ENCODE measurements at regions not wholly inside any gene's neighbourhood (a gene's known extent, or its start where the extent isn't known, plus 50 kb on each side); places are given as distances from the start of the nearest gene placed in this dataset.
"Not testable (repeated sequence)": the region's sequence is repeated elsewhere in the genome, so short reads cannot be mapped to it uniquely, and the experiment has no call there.

GRCh38 chr1:176338877-176339276, 124.1 kb upstream of the PAPPA2 start:
- no peak for TF ChIP-seq Cebpa-rat (IDR thresholded peaks at IDR 0.05)
- H3K9ac ChIP-seq = no peak overlapping the region
- H3K9me3 ChIP-seq (replicated peaks in 1 of 11) = peaks cover 3 to 7% (median 5%) of the 10 kb centered on the region in 11 experiments; a peak in 21 of 22 replicates
- H3K4me2 ChIP-seq = no peak overlapping the region
- H4K20me1 ChIP-seq = no peaks in the 10 kb centered on the region
- no peaks in the 10 kb centered on the region for H3K27me3 ChIP-seq
- H3K27ac ChIP-seq = no peak overlapping the region
- no peaks in the 10 kb centered on the region for H3K4me1 ChIP-seq
- no peaks in the 10 kb centered on the region for H3K36me3 ChIP-seq
- H3K4me3 ChIP-seq = no peak overlapping the region

GRCh38 chr1:176330782-176331181, 123.7 kb upstream of the COP1 start:
- TF ChIP-seq Cebpa-rat (IDR thresholded peaks at IDR 0.05) = no peak
- Histone ChIP-seq H3K9me3 (replicated peaks in 1 of 11) (no peaks in the 10 kb centered on the region), H3K27me3 (no peaks in the 10 kb centered on the region), H3K36me3 (no peaks in the 10 kb centered on the region), H3K4me3 (no peak overlapping the region), H4K20me1 (no peaks in the 10 kb centered on the region), H3K4me2 (no peak overlapping the region), H3K9ac (no peak overlapping the region), H3K27ac (no peak overlapping the region), H3K4me1 (no peaks in the 10 kb centered on the region)

- Histone ChIP-seq H3K27ac (no peak overlapping the region), H3K27me3 (no peaks in the 10 kb centered on the region), H3K4me1 (peaks cover 0 to 9% (median 0%) of the 10 kb centered on the region in 10 experiments; a peak in 2 of 20 replicates), H3K9me3 (replicated peaks in 1 of 11) (no peaks in the 10 kb centered on the region), H3K9ac (no peak overlapping the region), H3K4me2 (no peak overlapping the region), H3K4me3 (no peak overlapping the region), H3K36me3 (no peaks in the 10 kb centered on the region), H4K20me1 (no peaks in the 10 kb centered on the region)
- no peak for TF ChIP-seq Cebpa-rat (IDR thresholded peaks at IDR 0.05)
These were observed 118.6 kb upstream of the COP1 start for GRCh38 chr1:176325664-176326063.

GRCh38 chr1:176323472-176323871, 116.4 kb upstream of the COP1 start:
- H3K36me3 ChIP-seq = no peaks in the 10 kb centered on the region
- H3K9ac ChIP-seq = no peak overlapping the region
- no peak for TF ChIP-seq Cebpa-rat (IDR thresholded peaks at IDR 0.05)
- H4K20me1 ChIP-seq = no peaks in the 10 kb centered on the region
- peaks cover 0 to 9% (median 0%) of the 10 kb centered on the region in 10 experiments; a peak in 2 of 20 replicates for H3K4me1 ChIP-seq
- no peaks in the 10 kb centered on the region for H3K27me3 ChIP-seq
- no peak overlapping the region for H3K27ac ChIP-seq
- H3K4me3 ChIP-seq = no peak overlapping the region
- H3K9me3 ChIP-seq (replicated peaks in 1 of 11) = no peaks in the 10 kb centered on the region
- H3K4me2 ChIP-seq = no peak overlapping the region

- Histone ChIP-seq H3K27me3 (no peaks in the 10 kb centered on the region), H3K9me3 (replicated peaks in 1 of 11) (peaks cover 0 to 11% (median 8%) of the 10 kb centered on the region in 11 experiments; a peak in 9 of 22 replicates), H3K27ac (no peak overlapping the region), H3K4me2 (no peak overlapping the region), H3K9ac (no peak overlapping the region), H3K4me1 (no peaks in the 10 kb centered on the region), H3K36me3 (no peaks in the 10 kb centered on the region), H4K20me1 (no peaks in the 10 kb centered on the region), H3K4me3 (no peak overlapping the region)
- no peak for TF ChIP-seq Cebpa-rat (IDR thresholded peaks at IDR 0.05)
These were observed 108.6 kb upstream of the COP1 start for GRCh38 chr1:176315519-176316220.

- H3K9me3 ChIP-seq (replicated peaks in 1 of 11) = peaks cover 0 to 26% (median 12%) of the 10 kb centered on the region in 11 experiments; a peak in 14 of 22 replicates
- H3K4me1 ChIP-seq, H3K4me3 ChIP-seq, H3K27me3 ChIP-seq, H4K20me1 ChIP-seq, H3K4me2 ChIP-seq, H3K36me3 ChIP-seq, H3K27ac ChIP-seq, H3K9ac ChIP-seq: not testable (repeated sequence)
These were observed 89.5 kb upstream of the COP1 start for GRCh38 chr1:176296602-176297001.

- H3K27me3 ChIP-seq = no peaks in the 10 kb centered on the region
- no peak for TF ChIP-seq Cebpa-rat (IDR thresholded peaks at IDR 0.05)
- H3K9me3 ChIP-seq (replicated peaks in 1 of 11) = peaks cover 19 to 36% (median 25%) of the 10 kb centered on the region in 11 experiments; a peak in 21 of 22 replicates
- no peak overlapping the region for H3K4me3 ChIP-seq
- H4K20me1 ChIP-seq = no peaks in the 10 kb centered on the region
- peaks cover 0 to 3% (median 0%) of the 10 kb centered on the region in 10 experiments; a peak in 5 of 20 replicates for H3K4me1 ChIP-seq
- no peaks in the 10 kb centered on the region; a peak in 1 of 22 replicates for H3K36me3 ChIP-seq
- no peak overlapping the region for H3K9ac ChIP-seq
- no peak overlapping the region for H3K27ac ChIP-seq
- no peak overlapping the region for H3K4me2 ChIP-seq
These were observed 78.9 kb upstream of the COP1 start for GRCh38 chr1:176285996-176286395.

- Histone ChIP-seq H3K27ac (no peak overlapping the region), H4K20me1 (no peaks in the 10 kb centered on the region), H3K4me2 (no peak overlapping the region), H3K27me3 (no peaks in the 10 kb centered on the region), H3K4me1 (no peaks in the 10 kb centered on the region), H3K36me3 (no peaks in the 10 kb centered on the region), H3K4me3 (no peak overlapping the region), H3K9ac (no peak overlapping the region), H3K9me3 (replicated peaks in 1 of 11) (peaks cover 0 to 7% (median 0%) of the 10 kb centered on the region in 11 experiments; a peak in 1 of 22 replicates)
- TF ChIP-seq Cebpa-rat (IDR thresholded peaks at IDR 0.05) = no peak
These were observed 64.5 kb upstream of the COP1 start for GRCh38 chr1:176271572-176271971.
